GM23338 (cell line): ENCODE measurements at regions not wholly inside any gene's neighbourhood (a gene's known extent, or its start where the extent isn't known, plus 50 kb on each side); places are given as distances from the start of the nearest gene placed in this dataset.

Source experiments
- ATAC-seq: fragments of 200-7000 bp; cut with Tn5 transposase; 3 replicates; pipeline ENCODE4 v1.9.1; 2020
- DNase-seq: peaks from one replicate; pipeline ENCODE4 v3.0.0-alpha.2; 2015; ENCODE audit warnings: low spot score
- H2AFZ ChIP-seq: fragments of 200-600 bp; sonication (generic); 2 replicates; pipeline ENCODE4 v1.8.0; 2016; ENCODE audit warnings: antibody characterized with exemption, mild to moderate bottlenecking, moderate library complexity
- H3F3A ChIP-seq: fragments of 200-600 bp; sonication (generic); replicated peaks from 2 replicates; pipeline ENCODE4 v1.8.0; 2017; ENCODE audit warnings: antibody characterized with exemption, mixed run types, low read depth
- H3K27ac ChIP-seq: fragments of 200-600 bp; sonication (generic); 2 replicates; pipeline ENCODE4 v1.6.1; 2016; ENCODE audit warnings: low read depth
- H3K27me3 ChIP-seq: fragments of 200-600 bp; sonication (generic); 2 replicates; pipeline ENCODE4 v1.8.0; 2016; ENCODE audit warnings: mild to moderate bottlenecking, mixed run types, moderate library complexity; ENCODE audit not compliant: insufficient read depth
- H3K36me3 ChIP-seq: fragments of 200-600 bp; sonication (generic); 2 replicates; pipeline ENCODE4 v1.8.0; 2016; ENCODE audit warnings: mild to moderate bottlenecking; ENCODE audit not compliant: insufficient read depth
- H3K4me1 ChIP-seq: fragments of 200-600 bp; sonication (generic); 2 replicates; pipeline ENCODE4 v1.8.0; 2016; ENCODE audit warnings: mild to moderate bottlenecking, moderate library complexity; ENCODE audit not compliant: insufficient read depth
- H3K4me2 ChIP-seq: fragments of 200-600 bp; sonication (generic); 2 replicates; pipeline ENCODE4 v1.7.1; 2017; ENCODE audit warnings: mixed run types
- H3K4me3 ChIP-seq: fragments of 200-600 bp; sonication (generic); 2 replicates; pipeline ENCODE4 v1.6.1; 2016; ENCODE audit warnings: mixed run types
- H3K79me2 ChIP-seq: fragments of 200-600 bp; sonication (generic); replicated peaks from 2 replicates; pipeline ENCODE4 v1.8.0; 2017; ENCODE audit warnings: mild to moderate bottlenecking; ENCODE audit not compliant: insufficient read depth
- H3K9me2 ChIP-seq: fragments of 200-600 bp; sonication (generic); 2 replicates; pipeline ENCODE4 v1.8.0; 2017; ENCODE audit not compliant: insufficient read depth
- H4K20me1 ChIP-seq: fragments of 200-600 bp; sonication (generic); replicated peaks from 2 replicates; pipeline ENCODE4 v1.8.0; 2017; ENCODE audit warnings: mild to moderate bottlenecking; ENCODE audit not compliant: insufficient read depth
- H3K27ac Mint-ChIP-seq: 2 replicates; pipeline ENCODE4 v1.8.0; 2020; ENCODE audit warnings: inconsistent platforms, mild to moderate bottlenecking, moderate library complexity, mixed read lengths
- H3K27me3 Mint-ChIP-seq: 3 replicates; pipeline ENCODE4 v1.8.0; 2022; ENCODE audit warnings: low read depth, mild to moderate bottlenecking, moderate library complexity, mixed read lengths, inconsistent platforms; ENCODE audit not compliant: insufficient read depth, poor library complexity
- H3K36me3 Mint-ChIP-seq: 3 replicates; pipeline ENCODE4 v1.8.0; 2021; ENCODE audit warnings: low read depth, mild to moderate bottlenecking, inconsistent platforms, moderate library complexity, mixed read lengths
- H3K4me1 Mint-ChIP-seq: 3 replicates; pipeline ENCODE4 v1.8.0; 2020; ENCODE audit warnings: mild to moderate bottlenecking, inconsistent platforms, mixed read lengths
- H3K4me3 Mint-ChIP-seq: 3 replicates; pipeline ENCODE4 v1.8.0; 2021; ENCODE audit warnings: moderate library complexity, mild to moderate bottlenecking, inconsistent platforms, mixed read lengths
- H3K9me3 Mint-ChIP-seq: 3 replicates; pipeline ENCODE4 v1.8.0; 2020; ENCODE audit warnings: moderate library complexity, mild to moderate bottlenecking, inconsistent platforms, mixed read lengths
- EZH2 ChIP-seq: fragments of 200-600 bp; sonication (generic); IDR thresholded peaks from one replicate; pipeline ENCODE4 v1.8.0; 2017; ENCODE audit warnings: antibody characterized with exemption, mild to moderate bottlenecking, low read depth; ENCODE audit not compliant: unreplicated experiment
- EZH2phosphoT487 ChIP-seq: fragments of 200-600 bp; sonication (generic); IDR thresholded peaks from one replicate; pipeline ENCODE4 v1.8.1; 2018; ENCODE audit warnings: antibody characterized with exemption; ENCODE audit not compliant: unreplicated experiment
- JUNB ChIP-seq: IDR thresholded peaks from one replicate; pipeline ENCODE4 v1.6.1; 2016; ENCODE audit warnings: antibody characterized with exemption; ENCODE audit not compliant: unreplicated experiment
- NANOG ChIP-seq: IDR thresholded peaks from 2 replicates; pipeline ENCODE4 v1.6.1; 2016; ENCODE audit warnings: antibody characterized with exemption, borderline replicate concordance
- REST ChIP-seq: IDR thresholded peaks from one replicate; pipeline ENCODE4 v1.6.1; 2018; ENCODE audit warnings: antibody characterized with exemption; ENCODE audit not compliant: unreplicated experiment
- ZNF331 ChIP-seq: fragments of 250-450 bp; sonication (Bioruptor Pico); IDR thresholded peaks from 2 replicates; pipeline ENCODE4 v1.5.0; 2020; ENCODE audit warnings: low read depth, mild to moderate bottlenecking, moderate library complexity
- ZNF462 ChIP-seq: fragments of 250-450 bp; sonication (Bioruptor Pico); IDR thresholded peaks from 2 replicates; pipeline ENCODE4 v1.5.0; 2020; ENCODE audit warnings: mild to moderate bottlenecking, moderate library complexity
- TF ChIP-seq, protein P1 (sequence below), 2 experiments: fragments of 200-600 bp in 1 of 2; sonication (generic) in 1 of 2; conservative IDR thresholded peaks; 2 replicates each; pipeline versions ENCODE4 v1.5.1 to v1.6.1; 2016 to 2017; ENCODE audit warnings: antibody characterized with exemption in 2 of 2, low read depth in 2 of 2, mild to moderate bottlenecking in 2 of 2, moderate library complexity in 1 of 2

- ATAC-seq (no peak), DNase-seq (no peak)
- TF ChIP-seq ZNF331 (CRISPR knock-in tag), result no peak
- TF ChIP-seq, protein P1, sequence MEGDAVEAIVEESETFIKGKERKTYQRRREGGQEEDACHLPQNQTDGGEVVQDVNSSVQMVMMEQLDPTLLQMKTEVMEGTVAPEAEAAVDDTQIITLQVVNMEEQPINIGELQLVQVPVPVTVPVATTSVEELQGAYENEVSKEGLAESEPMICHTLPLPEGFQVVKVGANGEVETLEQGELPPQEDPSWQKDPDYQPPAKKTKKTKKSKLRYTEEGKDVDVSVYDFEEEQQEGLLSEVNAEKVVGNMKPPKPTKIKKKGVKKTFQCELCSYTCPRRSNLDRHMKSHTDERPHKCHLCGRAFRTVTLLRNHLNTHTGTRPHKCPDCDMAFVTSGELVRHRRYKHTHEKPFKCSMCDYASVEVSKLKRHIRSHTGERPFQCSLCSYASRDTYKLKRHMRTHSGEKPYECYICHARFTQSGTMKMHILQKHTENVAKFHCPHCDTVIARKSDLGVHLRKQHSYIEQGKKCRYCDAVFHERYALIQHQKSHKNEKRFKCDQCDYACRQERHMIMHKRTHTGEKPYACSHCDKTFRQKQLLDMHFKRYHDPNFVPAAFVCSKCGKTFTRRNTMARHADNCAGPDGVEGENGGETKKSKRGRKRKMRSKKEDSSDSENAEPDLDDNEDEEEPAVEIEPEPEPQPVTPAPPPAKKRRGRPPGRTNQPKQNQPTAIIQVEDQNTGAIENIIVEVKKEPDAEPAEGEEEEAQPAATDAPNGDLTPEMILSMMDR (conservative IDR thresholded peaks at IDR 0.05; ENCODE audit: low read depth in 2 of 2), result 0 out of 4 replicates have a peak, but pooled peaks of 1 of the 2 experiments have one; percentile 11
- no peak overlapping the region for H3K4me3 Mint-ChIP-seq
- H3K27ac Mint-ChIP-seq, result no peak overlapping the region
- Histone ChIP-seq H3K27ac (no peak overlapping the region), H3K9me2 (0 out of 2 replicates have a peak, but pooled peaks cover 5% of the 10 kb centered on the region), H4K20me1 (no peaks in the 10 kb centered on the region), H3K79me2 (no peaks in the 10 kb centered on the region), H2AFZ (no peak overlapping the region), H3K4me2 (no peak overlapping the region), H3F3A (no peaks in the 10 kb centered on the region), H3K36me3 (no peaks in the 10 kb centered on the region), H3K27me3 (no peaks in the 10 kb centered on the region), H3K4me1 (peaks cover 16% of the 10 kb centered on the region), H3K4me3 (no peak overlapping the region)
- no peaks in the 10 kb centered on the region for H3K36me3 Mint-ChIP-seq
- no peaks in the 10 kb centered on the region for H3K9me3 Mint-ChIP-seq
- H3K27me3 Mint-ChIP-seq, result peaks cover 4% of the 10 kb centered on the region
- peaks cover 22% of the 10 kb centered on the region for H3K4me1 Mint-ChIP-seq
These were observed 473.4 kb downstream of the MN1 start for GRCh38 chr22:27327981-27328721.

DNA sequence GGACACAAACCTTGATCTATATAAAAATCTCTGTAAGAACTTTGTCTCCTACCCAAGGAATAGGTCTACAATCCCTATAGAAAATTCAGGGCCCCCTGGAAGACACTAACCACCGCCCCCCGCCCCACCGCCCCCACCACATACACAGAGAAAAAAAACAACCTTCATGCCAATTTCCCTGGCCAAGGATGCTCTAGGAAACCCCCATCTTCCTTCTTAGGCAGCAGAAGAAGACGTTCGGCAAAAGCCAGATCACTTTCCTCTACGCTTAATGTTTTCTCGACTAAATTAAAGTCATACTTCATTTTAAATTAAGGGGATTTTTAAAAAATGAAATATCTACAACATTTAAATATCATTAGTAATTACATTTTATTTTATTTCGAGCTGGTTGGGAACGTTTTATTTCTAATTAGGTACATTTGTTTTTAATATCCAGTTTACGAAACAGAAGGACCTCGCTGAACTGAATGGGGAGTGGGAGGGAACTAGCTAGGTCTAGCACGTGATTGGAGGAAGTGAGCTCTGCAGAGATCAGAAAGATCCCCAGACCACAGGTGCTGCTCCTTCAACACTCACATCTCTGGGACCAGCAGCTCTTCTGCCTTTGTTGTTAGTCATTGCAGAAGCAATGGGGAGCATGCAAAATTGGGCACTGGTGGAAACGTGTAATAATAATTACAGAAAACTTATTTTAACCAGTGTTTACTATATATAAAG lies 472.3 kb downstream of the MN1 start:
- H3K27me3 Mint-ChIP-seq, result peaks cover 4% of the 10 kb centered on the region
- Histone ChIP-seq H3K9me2 (0 out of 2 replicates have a peak, but pooled peaks cover 5% of the 10 kb centered on the region), H3K4me2 (no peak overlapping the region), H3K36me3 (no peaks in the 10 kb centered on the region), H4K20me1 (no peaks in the 10 kb centered on the region), H3K27ac (no peak overlapping the region), H3K79me2 (no peaks in the 10 kb centered on the region), H3K27me3 (no peaks in the 10 kb centered on the region), H3K4me1 (peaks cover 16% of the 10 kb centered on the region), H3F3A (no peaks in the 10 kb centered on the region), H2AFZ (no peak overlapping the region), H3K4me3 (no peak overlapping the region)
- H3K27ac Mint-ChIP-seq, result no peak overlapping the region
- H3K4me1 Mint-ChIP-seq, result peaks cover 18% of the 10 kb centered on the region
- H3K9me3 Mint-ChIP-seq, result no peaks in the 10 kb centered on the region
- no peaks in the 10 kb centered on the region for H3K36me3 Mint-ChIP-seq
- peak; percentile 82 for DNase-seq
- peak; percentile 87 for ATAC-seq
- H3K4me3 Mint-ChIP-seq, result peak overlapping the region; percentile 44
- TF ChIP-seq EZH2 (no peak), ZNF462 (no peak), REST (no peak), EZH2phosphoT487 (no peak), JUNB (no peak), NANOG (no peak)
